ENCODE measurements at regions not wholly inside any gene's neighbourhood (a gene's known extent, or its start where the extent isn't known, plus 50 kb on each side); places are given as distances from the start of the nearest gene placed in this dataset.

DNA sequence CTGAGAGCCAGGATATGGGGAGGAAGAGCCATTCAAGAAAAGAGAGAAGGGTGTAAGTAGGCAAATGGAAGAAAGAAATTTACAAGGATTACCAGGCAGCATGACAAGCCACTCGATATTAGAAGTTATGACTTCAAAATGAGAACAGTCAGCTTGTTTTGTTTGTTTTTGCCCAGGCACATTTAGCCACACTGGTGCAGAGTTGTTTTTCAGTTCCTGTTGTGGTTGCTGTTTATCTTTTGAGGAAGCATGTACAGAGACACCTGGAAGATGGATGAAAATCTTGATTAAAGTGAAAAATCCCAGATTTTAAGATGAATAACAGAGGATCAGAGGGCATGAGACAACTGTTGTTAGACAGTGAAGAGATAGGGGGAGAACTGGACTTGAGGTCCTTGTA, 199.1 kb downstream of the MTRR start:
- ChIA-PET CTCF (no interaction called here), POLR2A (no interaction called here)
- FAIRE-seq, result no peak
- ATAC-seq, result no peak
- H3K9me3 ChIP-seq, result no peaks in the 10 kb centered on the region
- H3K4me1 ChIP-seq, result no peaks in the 10 kb centered on the region
- H3K4me3 ChIP-seq, result no peak overlapping the region
- H3K27ac ChIP-seq, result no peak overlapping the region
- no peak overlapping the region for H3K4me2 ChIP-seq
- no peak for DNase-seq (ENCODE audit: low read depth in 1 of 2, low spot score in 1 of 2)
- WGBS (ENCODE audit: missing lambda C conversion rate), result 0% methylated on average over 1 of the region's 1 CpG
- no peak for TF ChIP-seq JUNB (IDR thresholded peaks at IDR 0.05)
- no peak for TF ChIP-seq SREBF2 (IDR thresholded peaks at IDR 0.05)
- no peak for TF ChIP-seq SMC3 (IDR thresholded peaks at IDR 0.05)
- TF ChIP-seq RNF2 (IDR thresholded peaks at IDR 0.05; ENCODE audit: borderline replicate concordance, low read depth), result no peak
- no peak for TF ChIP-seq ZFP36 (IDR thresholded peaks at IDR 0.05; ENCODE audit: borderline replicate concordance, partially characterized antibody)
- TF ChIP-seq, protein P1, sequence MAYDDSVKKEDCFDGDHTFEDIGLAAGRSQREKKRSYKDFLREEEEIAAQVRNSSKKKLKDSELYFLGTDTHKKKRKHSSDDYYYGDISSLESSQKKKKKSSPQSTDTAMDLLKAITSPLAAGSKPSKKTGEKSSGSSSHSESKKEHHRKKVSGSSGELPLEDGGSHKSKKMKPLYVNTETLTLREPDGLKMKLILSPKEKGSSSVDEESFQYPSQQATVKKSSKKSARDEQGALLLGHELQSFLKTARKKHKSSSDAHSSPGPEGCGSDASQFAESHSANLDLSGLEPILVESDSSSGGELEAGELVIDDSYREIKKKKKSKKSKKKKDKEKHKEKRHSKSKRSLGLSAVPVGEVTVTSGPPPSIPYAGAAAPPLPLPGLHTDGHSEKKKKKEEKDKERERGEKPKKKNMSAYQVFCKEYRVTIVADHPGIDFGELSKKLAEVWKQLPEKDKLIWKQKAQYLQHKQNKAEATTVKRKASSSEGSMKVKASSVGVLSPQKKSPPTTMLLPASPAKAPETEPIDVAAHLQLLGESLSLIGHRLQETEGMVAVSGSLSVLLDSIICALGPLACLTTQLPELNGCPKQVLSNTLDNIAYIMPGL (CRISPR knock-in tag; IDR thresholded peaks at IDR 0.05; ENCODE audit: borderline replicate concordance), result no peak
- TF ChIP-seq JUN (IDR thresholded peaks at IDR 0.05), result no peak
- no peak for TF ChIP-seq RARB (CRISPR knock-in tag; IDR thresholded peaks at IDR 0.05)
- no peak for TF ChIP-seq GATA3 (IDR thresholded peaks at IDR 0.05; ENCODE audit: borderline replicate concordance)
- no peak for TF ChIP-seq KDM1A (IDR thresholded peaks at IDR 0.05; ENCODE audit: low read depth)

DNA sequence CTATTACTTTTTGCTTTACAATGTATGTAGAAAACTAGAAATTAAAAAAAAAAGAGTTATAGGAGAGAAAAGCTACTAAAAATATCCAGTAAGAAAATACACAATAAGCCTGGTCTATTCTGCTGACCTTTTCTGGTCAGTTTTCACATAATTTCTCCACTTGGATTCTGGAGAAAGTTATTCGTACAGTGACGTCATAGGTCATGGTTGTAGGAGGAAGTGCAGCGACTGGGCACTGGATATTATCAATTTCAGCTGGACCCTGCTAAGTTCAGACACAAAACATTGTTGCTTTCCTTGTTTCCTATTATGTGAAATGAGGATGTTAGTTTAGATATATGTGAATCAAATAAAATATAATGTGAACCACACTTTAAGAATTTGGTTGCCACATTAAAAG, 201.2 kb downstream of the MTRR start:
- no peaks in the 10 kb centered on the region for H3K9me3 ChIP-seq
- no peak for TF ChIP-seq TFCP2L1 (CRISPR knock-in tag; IDR thresholded peaks at IDR 0.05)
- TF ChIP-seq ZNF302 (CRISPR knock-in tag; IDR thresholded peaks at IDR 0.05), result no peak
- no peak for TF ChIP-seq CBX2 (IDR thresholded peaks at IDR 0.05; ENCODE audit: borderline replicate concordance, low read depth)
- TF ChIP-seq PBX3 (IDR thresholded peaks at IDR 0.05), result no peak
- no peak for TF ChIP-seq ZSCAN20 (CRISPR knock-in tag; IDR thresholded peaks at IDR 0.05)
- TF ChIP-seq FOSB (CRISPR knock-in tag; IDR thresholded peaks at IDR 0.05), result no peak
- no peak for TF ChIP-seq MYC (IDR thresholded peaks at IDR 0.05; ENCODE audit: borderline replicate concordance, low read length)
- TF ChIP-seq BCL3 (IDR thresholded peaks at IDR 0.05), result no peak
- TF ChIP-seq FOXS1 (CRISPR knock-in tag; IDR thresholded peaks at IDR 0.05), result no peak
- TF ChIP-seq BHLHE40 (IDR thresholded peaks at IDR 0.05; ENCODE audit: low read depth, low read length), result no peak
- TF ChIP-seq EHF (CRISPR knock-in tag; IDR thresholded peaks at IDR 0.05), result no peak
- TF ChIP-seq NPAS2 (CRISPR knock-in tag; IDR thresholded peaks at IDR 0.05; ENCODE audit: borderline replicate concordance), result no peak
- no peak for TF ChIP-seq POLR2A (IDR thresholded peaks at IDR 0.05; ENCODE audit: low read length)
- TF ChIP-seq PHF8 (IDR thresholded peaks at IDR 0.05; ENCODE audit: borderline replicate concordance, low read depth), result no peak
- TF ChIP-seq GATA3 (IDR thresholded peaks at IDR 0.05; ENCODE audit: borderline replicate concordance), result no peak
- no peak for TF ChIP-seq HDAC2 (IDR thresholded peaks at IDR 0.05)
- TF ChIP-seq, protein P2, sequence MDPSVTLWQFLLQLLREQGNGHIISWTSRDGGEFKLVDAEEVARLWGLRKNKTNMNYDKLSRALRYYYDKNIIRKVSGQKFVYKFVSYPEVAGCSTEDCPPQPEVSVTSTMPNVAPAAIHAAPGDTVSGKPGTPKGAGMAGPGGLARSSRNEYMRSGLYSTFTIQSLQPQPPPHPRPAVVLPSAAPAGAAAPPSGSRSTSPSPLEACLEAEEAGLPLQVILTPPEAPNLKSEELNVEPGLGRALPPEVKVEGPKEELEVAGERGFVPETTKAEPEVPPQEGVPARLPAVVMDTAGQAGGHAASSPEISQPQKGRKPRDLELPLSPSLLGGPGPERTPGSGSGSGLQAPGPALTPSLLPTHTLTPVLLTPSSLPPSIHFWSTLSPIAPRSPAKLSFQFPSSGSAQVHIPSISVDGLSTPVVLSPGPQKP (IDR thresholded peaks at IDR 0.05; ENCODE audit: low read depth, low read length), result no peak
- TF ChIP-seq RAD21 (conservative IDR thresholded peaks at IDR 0.05 in 1 of 2, IDR thresholded peaks at IDR 0.05 in 1 of 2), result no peak
- TF ChIP-seq CEBPB (IDR thresholded peaks at IDR 0.05), result no peak
- 0% methylated on average over 3 of the region's 3 CpGs for WGBS (ENCODE audit: missing lambda C conversion rate)
- FAIRE-seq, result no peak
- H3K4me2 ChIP-seq, result no peak overlapping the region
- no peak for ATAC-seq
- H3K4me3 ChIP-seq, result no peak overlapping the region
- POLR2A ChIA-PET, result no interaction called here
- no peak for DNase-seq (ENCODE audit: low read depth in 1 of 2, low spot score in 1 of 2)
- CTCF ChIA-PET, result no interaction called here
- no peak overlapping the region for H3K27ac ChIP-seq
- H3K4me1 ChIP-seq, result no peaks in the 10 kb centered on the region
